HL-60 (cell line): ENCODE measurements at regions not wholly inside any gene's neighbourhood (a gene's known extent, or its start where the extent isn't known, plus 50 kb on each side); places are given as distances from the start of the nearest gene placed in this dataset.

Experiments used
- DNase-seq, 2 experiments: peaks; one replicate each; pipeline ENCODE4 v3.0.0-alpha.2; 2010 to 2020; ENCODE audit warnings: low read depth in 1 of 2, low spot score in 1 of 2
- H3K27ac ChIP-seq: fragments of 250-450 bp; sonication (Bioruptor Pico); replicated peaks from 2 replicates; pipeline ENCODE4 v1.5.1; 2020; ENCODE audit warnings: mild to moderate bottlenecking, moderate library complexity
- H3K27me3 ChIP-seq: fragments of 250-450 bp; sonication (Bioruptor Pico); 2 replicates; pipeline ENCODE4 v1.5.1; 2021; ENCODE audit warnings: mild to moderate bottlenecking, moderate library complexity; ENCODE audit not compliant: insufficient read depth, poor library complexity, severe bottlenecking
- H3K4me3 ChIP-seq: replicated peaks from 2 replicates; pipeline ENCODE4 v1.5.1; 2011; ENCODE audit warnings: mild to moderate bottlenecking, control low read depth, low read length; ENCODE audit not compliant: insufficient read depth
- CTCF ChIP-seq: IDR thresholded peaks from one replicate; pipeline ENCODE4 v1.5.1; 2011; ENCODE audit warnings: low read length, control low read depth, inconsistent platforms; ENCODE audit not compliant: insufficient read depth
- GABPA ChIP-seq: IDR thresholded peaks from 2 replicates; pipeline ENCODE4 v1.6.1; 2012; ENCODE audit warnings: low read depth
- POLR2AphosphoS5 ChIP-seq: IDR thresholded peaks from 2 replicates; pipeline ENCODE4 v1.6.1; 2012; ENCODE audit warnings: low read depth
- SPI1 ChIP-seq: IDR thresholded peaks from 2 replicates; pipeline ENCODE4 v1.6.1; 2012; ENCODE audit warnings: low read depth, mild to moderate bottlenecking, borderline replicate concordance
- TF ChIP-seq, protein P1 (sequence below): IDR thresholded peaks from 2 replicates; pipeline ENCODE4 v1.6.1; 2012; ENCODE audit warnings: low read depth; ENCODE audit not compliant: insufficient replicate concordance

GRCh38 chr1:4962836-4963235, 308.4 kb downstream of the AJAP1 start:
- TF ChIP-seq POLR2AphosphoS5 (no peak), SPI1 (no peak), GABPA (no peak), CTCF (no peak)
- TF ChIP-seq, protein P1, sequence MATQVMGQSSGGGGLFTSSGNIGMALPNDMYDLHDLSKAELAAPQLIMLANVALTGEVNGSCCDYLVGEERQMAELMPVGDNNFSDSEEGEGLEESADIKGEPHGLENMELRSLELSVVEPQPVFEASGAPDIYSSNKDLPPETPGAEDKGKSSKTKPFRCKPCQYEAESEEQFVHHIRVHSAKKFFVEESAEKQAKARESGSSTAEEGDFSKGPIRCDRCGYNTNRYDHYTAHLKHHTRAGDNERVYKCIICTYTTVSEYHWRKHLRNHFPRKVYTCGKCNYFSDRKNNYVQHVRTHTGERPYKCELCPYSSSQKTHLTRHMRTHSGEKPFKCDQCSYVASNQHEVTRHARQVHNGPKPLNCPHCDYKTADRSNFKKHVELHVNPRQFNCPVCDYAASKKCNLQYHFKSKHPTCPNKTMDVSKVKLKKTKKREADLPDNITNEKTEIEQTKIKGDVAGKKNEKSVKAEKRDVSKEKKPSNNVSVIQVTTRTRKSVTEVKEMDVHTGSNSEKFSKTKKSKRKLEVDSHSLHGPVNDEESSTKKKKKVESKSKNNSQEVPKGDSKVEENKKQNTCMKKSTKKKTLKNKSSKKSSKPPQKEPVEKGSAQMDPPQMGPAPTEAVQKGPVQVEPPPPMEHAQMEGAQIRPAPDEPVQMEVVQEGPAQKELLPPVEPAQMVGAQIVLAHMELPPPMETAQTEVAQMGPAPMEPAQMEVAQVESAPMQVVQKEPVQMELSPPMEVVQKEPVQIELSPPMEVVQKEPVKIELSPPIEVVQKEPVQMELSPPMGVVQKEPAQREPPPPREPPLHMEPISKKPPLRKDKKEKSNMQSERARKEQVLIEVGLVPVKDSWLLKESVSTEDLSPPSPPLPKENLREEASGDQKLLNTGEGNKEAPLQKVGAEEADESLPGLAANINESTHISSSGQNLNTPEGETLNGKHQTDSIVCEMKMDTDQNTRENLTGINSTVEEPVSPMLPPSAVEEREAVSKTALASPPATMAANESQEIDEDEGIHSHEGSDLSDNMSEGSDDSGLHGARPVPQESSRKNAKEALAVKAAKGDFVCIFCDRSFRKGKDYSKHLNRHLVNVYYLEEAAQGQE, result no peak
- H3K27me3 ChIP-seq, result no peaks in the 10 kb centered on the region

DNA sequence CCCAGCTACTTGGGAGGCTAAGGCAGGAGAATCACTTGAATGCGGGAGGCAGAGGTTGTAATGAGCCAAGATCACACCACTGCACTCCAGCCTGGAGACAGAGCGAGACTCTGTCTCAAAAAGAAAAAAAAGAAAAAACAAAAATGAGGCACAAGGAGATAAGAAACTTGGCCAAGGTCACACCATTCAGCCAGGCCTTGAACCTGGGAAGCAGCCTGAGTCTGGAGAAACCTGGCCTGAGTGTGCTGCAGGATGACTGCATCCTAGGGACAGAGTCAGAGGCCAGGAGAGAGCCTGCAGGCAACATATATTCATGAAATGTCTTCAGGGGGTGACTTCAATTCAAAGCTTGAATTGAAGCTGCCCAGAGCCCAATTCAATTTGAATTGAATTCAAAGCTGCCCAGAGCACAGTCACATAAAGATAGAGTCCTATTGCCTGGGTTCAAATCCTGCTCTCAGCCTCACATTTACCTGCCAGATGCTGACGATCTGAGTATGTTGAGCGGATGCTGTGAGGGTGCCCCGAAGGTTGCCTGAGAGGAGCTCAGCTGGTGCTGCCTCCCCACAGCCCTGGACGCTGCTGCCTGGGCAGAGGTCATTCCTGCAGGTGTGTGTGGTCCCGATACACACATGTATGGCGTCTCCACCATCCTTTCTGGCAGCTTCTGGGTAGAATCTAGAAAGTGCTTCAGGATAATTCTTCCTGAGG, 307.7 kb downstream of the AJAP1 start:
- Histone ChIP-seq H3K27me3 (no peaks in the 10 kb centered on the region), H3K27ac (no peak overlapping the region), H3K4me3 (no peak overlapping the region)
- TF ChIP-seq, protein P1, result no peak
- no peak for TF ChIP-seq GABPA
- TF ChIP-seq POLR2AphosphoS5, result no peak
- DNase-seq, result no peak

More at GRCh38 chr1:4962836-4963235, 308.4 kb downstream of the AJAP1 start:
- Histone ChIP-seq H3K4me3 (no peak overlapping the region), H3K27ac (no peak overlapping the region)
- no peak for DNase-seq

- no peaks in the 10 kb centered on the region for H3K27me3 ChIP-seq
- no peak for DNase-seq
- H3K4me3 ChIP-seq, result no peak overlapping the region
- TF ChIP-seq SPI1 (no peak), POLR2AphosphoS5 (no peak), CTCF (no peak), GABPA (no peak)
- TF ChIP-seq, protein P1, result no peak
- no peak overlapping the region for H3K27ac ChIP-seq
Observed at GRCh38 chr1:4960782-4961475, 306.5 kb downstream of the AJAP1 start.
